GM21360 (cell line): ENCODE measurements at regions not wholly inside any gene's neighbourhood (a gene's known extent, or its start where the extent isn't known, plus 50 kb on each side); places are given as distances from the start of the nearest gene placed in this dataset.

Experiments
- ATAC-seq: cut with Tn5 transposase; IDR thresholded peaks from one replicate; pipeline ENCODE4 v1.9.1; 2021; ENCODE audit warnings: mild to moderate bottlenecking, moderate library complexity; ENCODE audit not compliant: unreplicated experiment

- no peak for ATAC-seq
Observed at GRCh38 chr11:32262367-32262766, 171.5 kb downstream of the RCN1 start.

DNA sequence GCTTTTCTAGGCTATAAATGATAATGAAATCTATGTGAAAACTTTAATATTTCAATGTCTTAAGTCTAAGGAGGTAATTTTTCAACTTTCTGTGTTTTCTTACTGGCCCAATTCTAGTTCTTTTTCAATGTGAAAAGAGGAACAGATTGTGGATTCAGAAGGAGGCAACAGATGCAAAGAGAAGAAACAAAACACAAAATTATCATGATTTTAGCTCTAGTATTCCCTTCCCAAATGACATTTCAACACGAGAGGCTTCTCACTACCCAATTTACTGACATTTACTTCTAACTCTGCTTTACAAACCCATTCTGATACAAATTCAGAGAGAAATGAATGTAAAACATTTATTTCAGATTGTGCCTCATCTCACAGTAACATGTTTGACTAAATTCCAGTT lies 169.4 kb downstream of the WT1 start:
- ATAC-seq, result no peak

DNA sequence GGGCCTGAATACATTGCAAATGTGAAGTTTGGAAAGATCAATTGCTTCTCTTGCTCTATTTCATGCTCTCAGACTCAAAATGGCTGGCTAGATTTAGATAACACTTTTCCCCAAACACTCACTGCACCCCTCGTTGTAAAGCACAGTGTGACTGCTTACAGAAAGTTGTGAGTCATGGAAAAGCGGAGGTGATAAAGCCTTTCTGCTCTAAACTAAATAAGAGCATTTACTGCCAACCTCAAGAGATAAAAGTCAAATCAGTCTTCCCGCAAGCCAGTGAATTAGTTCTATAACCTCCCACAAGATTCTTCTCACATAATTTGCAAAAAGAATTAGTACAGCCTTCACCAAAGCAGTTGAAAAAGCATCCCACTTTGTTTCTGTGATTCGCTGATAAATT lies 168.7 kb downstream of the WT1 start:
- no peak for ATAC-seq

DNA sequence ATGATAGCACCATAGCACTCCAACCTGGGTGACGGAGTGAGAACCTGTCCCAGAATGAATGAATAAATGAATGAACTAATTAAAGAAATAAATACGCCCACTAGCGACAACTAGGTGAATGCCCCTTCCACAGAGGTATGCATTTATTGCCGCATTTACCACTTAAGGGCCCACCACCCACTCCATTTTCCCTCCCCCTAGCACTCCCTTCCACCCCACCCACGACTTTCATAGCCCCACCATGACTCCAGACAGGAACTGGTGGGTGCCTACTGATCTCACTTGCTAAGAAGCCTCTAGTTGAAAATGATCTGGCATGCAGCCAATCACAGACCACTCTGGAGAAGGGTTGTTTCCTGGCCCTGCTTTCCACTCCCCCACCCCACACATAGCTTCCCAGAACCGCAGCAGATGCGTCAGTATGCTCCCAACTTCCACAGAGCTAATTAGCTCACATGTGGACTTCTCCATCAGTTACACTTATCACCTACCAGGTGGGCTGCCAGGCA lies 167.6 kb downstream of the WT1 start:
- ATAC-seq, result no peak

DNA sequence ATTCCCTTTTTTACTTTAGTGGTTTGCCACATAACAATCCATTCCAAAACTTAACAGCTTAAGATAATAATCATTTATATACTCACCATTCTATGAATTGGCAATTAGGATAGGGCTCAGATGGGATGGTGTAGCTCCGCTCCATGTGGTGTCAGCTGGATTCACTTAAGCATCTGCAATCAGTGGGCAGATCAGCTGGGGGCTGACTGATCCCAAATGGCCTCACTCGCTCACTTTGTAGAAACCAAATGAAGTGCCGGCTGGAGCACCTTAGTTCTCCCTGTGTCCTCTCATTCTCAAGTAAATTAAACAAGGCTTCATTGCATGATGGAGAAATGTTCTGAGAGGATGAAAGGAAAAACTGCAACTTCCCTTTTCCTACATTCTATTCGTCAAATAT lies 161.4 kb downstream of the WT1 start:
- ATAC-seq, result no peak

- ATAC-seq, result no peak
Observed at GRCh38 chr11:32279672-32280071, 155.7 kb downstream of the WT1 start.

DNA sequence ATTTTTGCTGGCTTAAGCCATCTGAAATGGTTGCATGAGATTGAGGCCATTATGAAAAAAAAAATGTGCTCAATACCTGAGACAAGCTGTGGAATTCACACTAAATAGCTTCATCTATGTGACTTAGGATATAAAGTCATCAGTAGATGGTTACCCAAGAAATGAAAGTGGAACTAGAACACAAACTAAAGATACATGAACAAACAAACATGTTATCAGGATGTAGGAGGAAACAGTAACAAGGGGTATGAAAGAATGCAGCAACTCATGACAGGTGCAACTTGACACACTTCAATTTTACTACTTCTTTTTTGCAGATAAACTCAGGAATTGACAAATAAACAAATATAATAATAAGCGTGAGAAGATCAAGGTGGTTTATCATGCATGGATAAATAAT lies 155.0 kb downstream of the WT1 start:
- ATAC-seq, result no peak

DNA sequence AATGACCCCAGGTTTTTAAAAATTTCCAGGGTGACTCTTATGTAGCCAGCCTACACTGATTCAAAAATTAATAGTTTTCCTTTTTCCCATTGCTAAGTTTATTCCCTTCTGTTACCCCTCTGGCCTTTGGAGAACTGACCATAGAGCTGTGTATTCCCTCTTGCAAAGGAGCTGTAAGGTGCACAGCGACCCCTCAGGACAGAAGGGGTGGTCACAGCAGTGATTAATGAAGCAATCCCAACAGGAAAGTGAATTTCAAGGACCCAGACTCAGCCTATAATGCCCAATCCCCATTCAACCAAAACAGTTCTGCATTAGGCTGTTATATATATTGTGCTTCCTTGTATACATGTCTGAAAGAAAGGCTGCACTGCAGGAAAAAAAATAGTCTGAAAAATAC lies 147.1 kb downstream of the WT1 start:
- no peak for ATAC-seq

GRCh38 chr11:32289701-32290100 lies 145.6 kb downstream of the WT1 start:
- no peak for ATAC-seq

DNA sequence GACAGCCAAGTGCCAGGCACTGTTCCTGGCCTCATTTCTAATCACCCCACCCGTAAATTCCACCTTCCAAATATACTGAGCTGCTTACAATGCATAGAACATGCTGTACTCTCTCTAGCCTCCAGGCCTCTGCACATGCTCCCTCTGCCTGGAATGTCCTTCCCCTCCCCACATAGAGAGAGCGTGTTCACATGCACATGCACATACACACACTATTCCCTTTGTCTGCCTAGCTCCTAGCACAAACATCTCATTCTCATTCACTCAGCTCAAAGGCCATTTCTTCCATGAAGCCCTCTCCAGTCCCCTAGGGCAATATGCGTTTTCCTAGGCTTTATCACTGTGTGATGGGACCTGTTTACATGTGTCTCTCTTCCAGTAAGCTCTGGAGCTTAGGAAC lies 144.6 kb downstream of the WT1 start:
- ATAC-seq, result no peak

- ATAC-seq, result no peak
Observed at GRCh38 chr11:32297611-32298011, 137.7 kb downstream of the WT1 start.

DNA sequence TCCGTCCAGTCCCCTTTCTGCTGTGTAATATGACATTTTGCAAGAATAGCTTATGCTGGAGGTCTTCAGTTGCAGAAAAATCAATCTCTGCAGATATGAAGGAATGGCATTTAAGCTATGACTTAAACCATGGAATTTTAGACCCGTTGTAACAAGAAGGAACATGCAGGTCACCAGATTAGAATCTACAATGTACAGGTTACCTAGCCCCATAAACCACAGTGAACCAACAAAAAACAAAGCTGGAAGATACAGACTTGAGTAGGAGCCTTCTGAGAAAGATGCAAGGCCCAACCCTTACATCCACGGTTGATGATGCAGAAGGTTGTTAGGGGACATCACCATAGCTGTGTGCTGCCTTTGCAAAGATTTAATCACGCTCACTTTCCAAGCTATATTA lies 132.5 kb downstream of the WT1 start:
- ATAC-seq, result no peak

GRCh38 chr11:32304521-32304920 lies 130.8 kb downstream of the WT1 start:
- ATAC-seq, result no peak

DNA sequence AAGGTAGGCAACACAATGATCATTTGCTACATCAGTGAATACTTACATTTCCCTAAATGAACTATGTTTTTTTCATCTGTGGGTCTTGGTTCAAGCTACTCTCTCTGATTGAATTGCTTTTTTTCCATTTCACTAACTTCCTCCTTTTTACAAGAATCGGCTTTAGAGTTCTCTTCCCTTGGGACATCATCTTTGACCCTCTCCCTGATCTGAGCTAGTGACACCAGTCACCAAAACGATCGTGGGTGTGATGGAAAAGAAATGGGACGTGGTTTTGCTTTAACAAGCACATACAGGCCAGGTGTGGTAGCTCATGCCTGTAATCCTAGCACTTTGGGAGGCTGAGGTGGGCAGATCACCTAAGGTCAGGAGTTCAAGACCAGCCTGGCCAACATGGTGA lies 129.9 kb downstream of the WT1 start:
- ATAC-seq, result no peak

GRCh38 chr11:32307471-32307870 lies 127.9 kb downstream of the WT1 start:
- ATAC-seq, result no peak

GRCh38 chr11:32307913-32308312 lies 127.4 kb downstream of the WT1 start:
- no peak for ATAC-seq

DNA sequence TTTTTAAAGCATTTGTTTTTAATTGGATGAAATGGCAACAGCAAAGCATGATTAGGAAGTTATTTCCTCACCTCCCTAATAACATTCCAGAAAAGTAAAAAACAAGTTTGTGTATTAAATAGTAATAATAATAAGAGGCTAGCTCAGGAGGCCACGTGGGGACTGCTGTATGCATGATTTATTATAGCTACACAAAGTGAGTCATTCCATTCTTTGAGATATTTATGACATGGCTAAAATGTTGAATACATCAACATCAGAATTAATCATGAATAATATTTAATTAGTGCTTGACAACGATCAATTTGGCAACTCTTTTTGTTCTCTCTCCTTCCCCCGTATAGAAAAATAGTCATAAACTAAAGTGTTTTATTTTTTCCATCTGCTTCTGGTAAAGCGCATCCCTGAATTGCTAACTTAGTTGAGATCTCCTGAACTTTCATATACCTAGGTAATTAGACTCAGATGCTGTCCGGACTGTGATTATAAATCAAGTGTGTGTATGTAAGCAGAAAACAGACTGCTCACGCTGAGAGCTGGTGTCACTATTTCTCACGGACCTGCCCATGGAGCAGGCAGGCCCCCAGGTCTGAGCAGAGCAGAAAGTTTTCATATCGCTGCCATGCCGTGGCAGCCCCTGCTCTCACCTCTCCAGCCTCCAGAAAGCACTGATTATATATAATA lies 125.7 kb downstream of the WT1 start:
- ATAC-seq, result no peak

GRCh38 chr11:32310214-32310601 lies 125.1 kb downstream of the WT1 start:
- ATAC-seq, result no peak

- ATAC-seq, result no peak
Observed at GRCh38 chr11:32311346-32312065, 123.8 kb downstream of the WT1 start.

DNA sequence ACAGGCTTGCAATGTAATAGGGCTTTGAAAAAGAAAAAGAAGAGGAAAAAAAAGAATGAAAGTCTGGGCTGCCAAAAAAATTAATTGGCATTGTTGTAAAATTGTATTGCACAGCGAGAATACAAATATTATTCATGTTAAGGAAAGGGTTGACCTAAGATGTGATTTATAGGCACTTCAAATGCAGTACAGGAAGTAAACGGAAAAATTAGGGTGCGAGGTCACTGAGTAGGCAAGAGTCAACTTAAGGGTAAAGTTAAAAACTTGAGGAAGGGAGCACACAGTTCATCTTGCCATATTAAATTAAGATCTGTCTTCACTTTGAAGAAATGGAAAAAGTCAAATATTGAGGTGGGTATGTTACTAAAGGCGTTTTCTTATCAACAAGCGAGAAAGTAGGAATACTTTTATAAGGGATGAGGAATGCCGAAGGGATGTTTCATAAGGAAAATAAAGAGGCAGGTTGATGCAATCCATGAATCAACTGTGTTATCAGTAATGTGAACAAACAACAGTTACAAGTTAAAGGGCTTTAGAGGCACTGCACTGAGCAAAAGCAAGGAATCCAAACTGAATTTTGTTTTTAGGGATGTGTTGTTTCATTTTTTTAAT lies 123.0 kb downstream of the WT1 start:
- no peak for ATAC-seq

DNA sequence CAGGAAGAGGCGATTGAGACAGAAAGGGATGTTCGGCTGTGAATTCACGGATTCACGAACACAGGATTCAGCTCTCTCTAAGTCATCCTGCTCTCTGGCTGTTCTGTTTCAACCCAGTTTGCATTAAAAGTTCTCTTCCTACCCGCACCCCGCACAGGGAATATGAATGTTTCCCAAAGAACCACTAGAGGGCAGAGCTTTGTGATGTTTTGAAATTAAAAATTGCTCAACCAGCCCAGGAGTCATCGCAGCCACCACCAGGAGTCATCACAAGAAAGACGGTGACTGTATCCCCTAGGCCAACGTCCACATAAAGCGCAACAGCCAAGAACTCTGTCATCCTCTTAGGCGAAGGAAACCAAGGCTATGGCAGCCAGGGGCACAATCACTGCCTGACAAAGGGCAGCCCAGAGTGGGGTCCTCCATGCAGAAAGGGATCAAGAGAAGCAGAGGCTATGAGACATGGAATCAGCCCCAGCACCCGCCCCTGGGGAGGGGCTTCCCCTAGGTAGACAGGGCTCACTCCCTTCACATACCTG lies 122.4 kb downstream of the WT1 start:
- ATAC-seq, result no peak

DNA sequence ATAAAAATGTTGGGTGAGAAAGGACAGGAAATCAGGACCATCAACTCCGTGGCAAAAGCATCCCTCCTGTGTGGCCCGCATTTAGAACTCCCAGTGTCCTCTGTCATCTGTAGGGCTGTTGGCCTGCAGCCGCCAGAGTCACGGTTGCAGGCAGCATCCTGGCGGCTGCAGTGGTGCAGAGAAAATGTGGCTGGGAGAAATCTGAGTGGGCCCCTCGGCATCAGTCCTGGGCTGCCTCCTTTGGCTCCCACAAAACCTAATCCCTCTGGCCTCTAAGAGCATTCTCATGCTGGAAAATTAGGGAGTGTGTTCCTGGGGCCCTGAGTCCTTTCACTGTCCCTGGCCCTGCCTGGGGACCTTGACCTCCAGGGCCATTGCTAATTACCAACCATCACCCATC lies 121.9 kb downstream of the WT1 start:
- no peak for ATAC-seq
